GM12892 (cell line): ENCODE measurements at regions not wholly inside any gene's neighbourhood (a gene's known extent, or its start where the extent isn't known, plus 50 kb on each side); places are given as distances from the start of the nearest gene placed in this dataset.

Source experiments
- POLR2A ChIP-seq: IDR thresholded peaks from 2 replicates; pipeline ENCODE4 v1.6.1; 2011; ENCODE audit warnings: low read depth, low read length, control low read depth
- POLR2AphosphoS5 ChIP-seq: IDR thresholded peaks from 2 replicates; pipeline ENCODE4 v1.6.1; 2011; ENCODE audit warnings: low read depth, low read length, control low read depth

- TF ChIP-seq POLR2A (no peak), POLR2AphosphoS5 (no peak)
Observed at GRCh38 chr20:39888310-39888709, 800.7 kb downstream of the MAFB start.
